ENCODE measurements at regions not wholly inside any gene's neighbourhood (a gene's known extent, or its start where the extent isn't known, plus 50 kb on each side); places are given as distances from the start of the nearest gene placed in this dataset.
"Not testable (repeated sequence)": the region's sequence is repeated elsewhere in the genome, so short reads cannot be mapped to it uniquely, and the experiment has no call there.

- DNase-seq (ENCODE audit: low read depth) = peak; percentile 74
Measured at GRCh38 chr17:19470530-19471261, 59.7 kb downstream of the RNF112 start.

- DNase-seq (ENCODE audit: low read depth) = not testable (repeated sequence)
Measured at GRCh38 chr17:19474405-19474804, 59.2 kb upstream of the SLC47A1 start.

GRCh38 chr17:19475800-19476199 lies 57.9 kb upstream of the SLC47A1 start:
- DNase-seq (ENCODE audit: low read depth) = not testable (repeated sequence)

GRCh38 chr17:19482576-19482975 lies 51.1 kb upstream of the SLC47A1 start:
- peak; percentile 43 for DNase-seq (ENCODE audit: low read depth)

Measured in amniotic epithelial cell (primary cell).